ENCODE measurements at regions not wholly inside any gene's neighbourhood (a gene's known extent, or its start where the extent isn't known, plus 50 kb on each side); places are given as distances from the start of the nearest gene placed in this dataset.

- no peak overlapping the region for H3K27ac ChIP-seq (ENCODE audit: extremely low read depth, low read depth, low read length)
- in situ Hi-C loops (cut with MboI) (no loop called here), intact Hi-C loops (cut with micrococcal nuclease) (no loop called here)
- 4% methylated on average over 2 of the region's 2 CpGs for WGBS (ENCODE audit: insufficient coverage, low coverage, missing lambda C conversion rate)
- DNase-seq (ENCODE audit: extremely low read depth in 1 of 4, low spot score in 3 of 4) = no peak
- H3K79me2 ChIP-seq (ENCODE audit: control insufficient read depth, insufficient read depth, low read length) = no peaks in the 10 kb centered on the region
- H3K9ac ChIP-seq (ENCODE audit: insufficient read depth in 1 of 2, low read depth in 2 of 2, low read length in 2 of 2) = no peak overlapping the region
- H3K9me3 ChIP-seq (replicated peaks; ENCODE audit: control insufficient read depth, insufficient read depth, low read depth, low read length) = no peaks in the 10 kb centered on the region
- no peak overlapping the region for H3K4me2 ChIP-seq (ENCODE audit: insufficient read depth, low read length)
- no peaks in the 10 kb centered on the region for H3K9me1 ChIP-seq (ENCODE audit: control insufficient read depth, insufficient read depth, low read length)
- POLR2A ChIA-PET = no interaction called here
- no peaks in the 10 kb centered on the region for H3K27me3 ChIP-seq (ENCODE audit: control insufficient read depth in 2 of 2, insufficient read depth in 2 of 2, low read length in 2 of 2)
- FAIRE-seq = no peak
- H2AFZ ChIP-seq (ENCODE audit: low read depth, low read length) = no peak overlapping the region
- no peak overlapping the region for H3K4me3 ChIP-seq
- no peaks in the 10 kb centered on the region for H4K20me1 ChIP-seq (replicated peaks; ENCODE audit: control insufficient read depth, insufficient read depth, low read length)
- H3K4me1 ChIP-seq (replicated peaks in 1 of 2; ENCODE audit: control insufficient read depth in 2 of 2, insufficient read depth in 2 of 2, low read length in 2 of 2) = no peaks in the 10 kb centered on the region
- CTCF ChIA-PET (ENCODE audit: low intra/inter-chr PET ratio) = no interaction called here
- no TSS peak for BruUV-seq (replicated peaks)
- no peaks in the 10 kb centered on the region for H3K36me3 ChIP-seq (ENCODE audit: control insufficient read depth, insufficient read depth, low read length)
- no peak for ATAC-seq
- TF ChIP-seq CHAMP1 (IDR thresholded peaks at IDR 0.05) = no peak
Observed at GRCh38 chr1:191206513-191207207, 729.0 kb upstream of the BRINP3 start.

- Histone ChIP-seq H3K27me3 (ENCODE audit: control insufficient read depth in 2 of 2, insufficient read depth in 2 of 2, low read length in 2 of 2) (no peaks in the 10 kb centered on the region), H3K79me2 (ENCODE audit: control insufficient read depth, insufficient read depth, low read length) (no peaks in the 10 kb centered on the region), H3K4me3 (no peak overlapping the region), H3K4me2 (ENCODE audit: insufficient read depth, low read length) (no peak overlapping the region), H3K4me1 (replicated peaks in 1 of 2; ENCODE audit: control insufficient read depth in 2 of 2, insufficient read depth in 2 of 2, low read length in 2 of 2) (no peaks in the 10 kb centered on the region), H3K9me1 (ENCODE audit: control insufficient read depth, insufficient read depth, low read length) (no peaks in the 10 kb centered on the region), H3K36me3 (ENCODE audit: control insufficient read depth, insufficient read depth, low read length) (no peaks in the 10 kb centered on the region), H3K9ac (ENCODE audit: insufficient read depth in 1 of 2, low read depth in 2 of 2, low read length in 2 of 2) (no peak overlapping the region), H4K20me1 (replicated peaks; ENCODE audit: control insufficient read depth, insufficient read depth, low read length) (no peaks in the 10 kb centered on the region), H3K9me3 (replicated peaks; ENCODE audit: control insufficient read depth, insufficient read depth, low read depth, low read length) (0 out of 2 replicates have a peak, but pooled peaks cover 2% of the 10 kb centered on the region), H2AFZ (ENCODE audit: low read depth, low read length) (0 out of 2 replicates have a peak overlapping the region, but pooled peaks have one; percentile 1), H3K27ac (ENCODE audit: extremely low read depth, low read depth, low read length) (no peak overlapping the region)
- 8% methylated on average over 5 of the region's 5 CpGs for WGBS (ENCODE audit: insufficient coverage, low coverage, missing lambda C conversion rate)
- ChIA-PET POLR2A (no interaction called here), CTCF (ENCODE audit: low intra/inter-chr PET ratio) (no interaction called here)
- no peak for FAIRE-seq
- intact Hi-C loops (cut with micrococcal nuclease) (no loop called here), in situ Hi-C loops (cut with MboI) (no loop called here)
- no peak for ATAC-seq
- no TSS peak for BruUV-seq (replicated peaks)
- DNase-seq (ENCODE audit: extremely low read depth in 1 of 4, low spot score in 3 of 4) = no peak
- no peak for TF ChIP-seq RFX5 (IDR thresholded peaks at IDR 0.05; ENCODE audit: low read depth, low read length)
- TF ChIP-seq ZNF584 (CRISPR knock-in tag; IDR thresholded peaks at IDR 0.05; ENCODE audit: low read depth) = no peak
- TF ChIP-seq CBFA2T3 (IDR thresholded peaks at IDR 0.05) = no peak
- TF ChIP-seq SAP30 (IDR thresholded peaks at IDR 0.05; ENCODE audit: borderline replicate concordance, insufficient read depth, low read depth, low read length, poor library complexity, severe bottlenecking) = no peak
- no peak for TF ChIP-seq HDAC1 (IDR thresholded peaks at IDR 0.05)
- no peak for TF ChIP-seq UBTF (IDR thresholded peaks at IDR 0.05; ENCODE audit: borderline replicate concordance in 1 of 2, low read depth in 2 of 2, low read length in 2 of 2)
- TF ChIP-seq ZNF57 (CRISPR knock-in tag; IDR thresholded peaks at IDR 0.05) = no peak
- TF ChIP-seq ZNF668 (CRISPR knock-in tag; IDR thresholded peaks at IDR 0.05) = no peak
- no peak for TF ChIP-seq ZFP1 (CRISPR knock-in tag; IDR thresholded peaks at IDR 0.05)
- TF ChIP-seq SMARCB1 (IDR thresholded peaks at IDR 0.05; ENCODE audit: insufficient read length, low read depth) = no peak
Observed at GRCh38 chr1:191222206-191222605, 744.5 kb upstream of the BRINP3 start.
